Spleen (tissue), 7 donors: ENCODE measurements at regions not wholly inside any gene's neighbourhood (a gene's known extent, or its start where the extent isn't known, plus 50 kb on each side); places are given as distances from the start of the nearest gene placed in this dataset.

ENCODE experiments used
- POLR2A ChIP-seq, 3 donors: fragments of 450-650 bp; IDR thresholded peaks; one replicate each; pipeline ENCODE4 v1.5.1; 2017; ENCODE audit warnings: antibody characterized with exemption in 3 of 3, mild to moderate bottlenecking in 1 of 3
- POLR2AphosphoS5 ChIP-seq, 3 donors: sonication (generic); formaldehyde crosslinking; IDR thresholded peaks; one replicate each; pipeline ENCODE4 v1.5.1; 2017; ENCODE audit warnings: antibody characterized with exemption in 3 of 3
- TF ChIP-seq, protein P1 (sequence below), 11 experiments: fragments of 200-600 bp in 7 of 11; fragments of 450-650 bp in 4 of 11; sonication (generic) in 4 of 11; IDR thresholded peaks in 8 of 11; conservative IDR thresholded peaks in 3 of 11; 1 replicate in 7 of 11; 2 replicates in 4 of 11; pipeline versions ENCODE4 v1.4.0 to v1.8.0; 2016 to 2021; ENCODE audit warnings: antibody characterized with exemption in 11 of 11, inconsistent platforms in 4 of 11, mild to moderate bottlenecking in 1 of 11
- donor health status: DM: no; HTN: no; CAD: no; lungs with moderate emphysema.
- donor health status: DM: no; HTN: no; CAD: no.
- donor health status: DM: no; HTN: no; CAD: no.

DNA sequence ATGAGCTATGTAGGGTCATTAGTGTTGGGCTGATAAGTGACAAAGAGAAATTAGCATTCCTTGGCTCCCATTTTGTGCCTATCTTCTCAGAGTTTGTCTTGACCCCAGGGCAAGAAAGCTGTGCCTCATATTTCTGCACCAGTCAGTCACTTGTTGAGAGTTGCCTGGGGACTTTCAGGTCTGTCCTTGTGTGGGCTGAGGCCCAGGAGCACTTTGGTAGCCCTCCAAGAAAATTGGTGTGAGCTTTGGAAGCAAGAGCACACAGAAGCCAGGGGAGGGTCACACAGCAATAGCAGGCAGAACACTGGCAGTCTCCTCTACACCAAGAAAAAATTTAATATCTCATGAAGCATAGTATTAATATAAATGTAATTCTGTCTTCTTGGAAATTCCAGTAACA, 239.9 kb downstream of the NPR3 start:
- TF ChIP-seq, protein P1, sequence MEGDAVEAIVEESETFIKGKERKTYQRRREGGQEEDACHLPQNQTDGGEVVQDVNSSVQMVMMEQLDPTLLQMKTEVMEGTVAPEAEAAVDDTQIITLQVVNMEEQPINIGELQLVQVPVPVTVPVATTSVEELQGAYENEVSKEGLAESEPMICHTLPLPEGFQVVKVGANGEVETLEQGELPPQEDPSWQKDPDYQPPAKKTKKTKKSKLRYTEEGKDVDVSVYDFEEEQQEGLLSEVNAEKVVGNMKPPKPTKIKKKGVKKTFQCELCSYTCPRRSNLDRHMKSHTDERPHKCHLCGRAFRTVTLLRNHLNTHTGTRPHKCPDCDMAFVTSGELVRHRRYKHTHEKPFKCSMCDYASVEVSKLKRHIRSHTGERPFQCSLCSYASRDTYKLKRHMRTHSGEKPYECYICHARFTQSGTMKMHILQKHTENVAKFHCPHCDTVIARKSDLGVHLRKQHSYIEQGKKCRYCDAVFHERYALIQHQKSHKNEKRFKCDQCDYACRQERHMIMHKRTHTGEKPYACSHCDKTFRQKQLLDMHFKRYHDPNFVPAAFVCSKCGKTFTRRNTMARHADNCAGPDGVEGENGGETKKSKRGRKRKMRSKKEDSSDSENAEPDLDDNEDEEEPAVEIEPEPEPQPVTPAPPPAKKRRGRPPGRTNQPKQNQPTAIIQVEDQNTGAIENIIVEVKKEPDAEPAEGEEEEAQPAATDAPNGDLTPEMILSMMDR (IDR thresholded peaks at IDR 0.05 in 8 of 11, conservative IDR thresholded peaks at IDR 0.05 in 3 of 11), result no peak
- TF ChIP-seq POLR2A (IDR thresholded peaks at IDR 0.05), result no peak
- TF ChIP-seq POLR2AphosphoS5 (IDR thresholded peaks at IDR 0.05), result no peak
